A549 (cell line): ENCODE measurements at regions not wholly inside any gene's neighbourhood (a gene's known extent, or its start where the extent isn't known, plus 50 kb on each side); places are given as distances from the start of the nearest gene placed in this dataset.

Experiments used
- CEBPB ChIP-seq, 2 experiments: fragments of >200 bp in 1 of 2; sonication (Bioruptor Twin) in 1 of 2; formaldehyde crosslinking in 1 of 2; IDR thresholded peaks; 2 replicates each; pipeline ENCODE4 v1.6.1; 2012 to 2016
- CTCF ChIP-seq: fragments of >200 bp; sonication (Bioruptor Twin); formaldehyde crosslinking; IDR thresholded peaks from 3 replicates; pipeline ENCODE4 v1.5.1; 2016
- ESRRA ChIP-seq: fragments of 150-350 bp; IDR thresholded peaks from 2 replicates; pipeline ENCODE4 v1.6.1; 2014; ENCODE audit warnings: mild to moderate bottlenecking, low read length, borderline replicate concordance
- POLR2A ChIP-seq: IDR thresholded peaks from 2 replicates; pipeline ENCODE4 v1.6.1; 2012; ENCODE audit warnings: mild to moderate bottlenecking, low read length
- ZC3H11A ChIP-seq: fragments of 450-650 bp; IDR thresholded peaks from 2 replicates; pipeline ENCODE4 v1.6.1; 2014; ENCODE audit warnings: antibody characterized with exemption, mild to moderate bottlenecking
- TF ChIP-seq, protein P1 (sequence below): fragments of 200-600 bp; sonication (generic); IDR thresholded peaks from 2 replicates; pipeline ENCODE4 v1.6.1; 2016; ENCODE audit warnings: antibody characterized with exemption, mild to moderate bottlenecking, moderate library complexity
- TF ChIP-seq, protein P2 (sequence below): IDR thresholded peaks from 2 replicates; pipeline ENCODE4 v1.6.1; 2012

- TF ChIP-seq CTCF: no peak
- no peak for TF ChIP-seq CEBPB (IDR thresholded peaks at IDR 0.05)
- TF ChIP-seq, protein P1, sequence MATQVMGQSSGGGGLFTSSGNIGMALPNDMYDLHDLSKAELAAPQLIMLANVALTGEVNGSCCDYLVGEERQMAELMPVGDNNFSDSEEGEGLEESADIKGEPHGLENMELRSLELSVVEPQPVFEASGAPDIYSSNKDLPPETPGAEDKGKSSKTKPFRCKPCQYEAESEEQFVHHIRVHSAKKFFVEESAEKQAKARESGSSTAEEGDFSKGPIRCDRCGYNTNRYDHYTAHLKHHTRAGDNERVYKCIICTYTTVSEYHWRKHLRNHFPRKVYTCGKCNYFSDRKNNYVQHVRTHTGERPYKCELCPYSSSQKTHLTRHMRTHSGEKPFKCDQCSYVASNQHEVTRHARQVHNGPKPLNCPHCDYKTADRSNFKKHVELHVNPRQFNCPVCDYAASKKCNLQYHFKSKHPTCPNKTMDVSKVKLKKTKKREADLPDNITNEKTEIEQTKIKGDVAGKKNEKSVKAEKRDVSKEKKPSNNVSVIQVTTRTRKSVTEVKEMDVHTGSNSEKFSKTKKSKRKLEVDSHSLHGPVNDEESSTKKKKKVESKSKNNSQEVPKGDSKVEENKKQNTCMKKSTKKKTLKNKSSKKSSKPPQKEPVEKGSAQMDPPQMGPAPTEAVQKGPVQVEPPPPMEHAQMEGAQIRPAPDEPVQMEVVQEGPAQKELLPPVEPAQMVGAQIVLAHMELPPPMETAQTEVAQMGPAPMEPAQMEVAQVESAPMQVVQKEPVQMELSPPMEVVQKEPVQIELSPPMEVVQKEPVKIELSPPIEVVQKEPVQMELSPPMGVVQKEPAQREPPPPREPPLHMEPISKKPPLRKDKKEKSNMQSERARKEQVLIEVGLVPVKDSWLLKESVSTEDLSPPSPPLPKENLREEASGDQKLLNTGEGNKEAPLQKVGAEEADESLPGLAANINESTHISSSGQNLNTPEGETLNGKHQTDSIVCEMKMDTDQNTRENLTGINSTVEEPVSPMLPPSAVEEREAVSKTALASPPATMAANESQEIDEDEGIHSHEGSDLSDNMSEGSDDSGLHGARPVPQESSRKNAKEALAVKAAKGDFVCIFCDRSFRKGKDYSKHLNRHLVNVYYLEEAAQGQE: no peak
- TF ChIP-seq POLR2A: no peak
- TF ChIP-seq ZC3H11A: no peak
- TF ChIP-seq ESRRA: no peak
- TF ChIP-seq, protein P2, sequence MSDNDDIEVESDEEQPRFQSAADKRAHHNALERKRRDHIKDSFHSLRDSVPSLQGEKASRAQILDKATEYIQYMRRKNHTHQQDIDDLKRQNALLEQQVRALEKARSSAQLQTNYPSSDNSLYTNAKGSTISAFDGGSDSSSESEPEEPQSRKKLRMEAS: no peak
Observed at GRCh38 chrX:149262086-149262485, 243.0 kb downstream of the IDS start.
